ENCODE measurements at regions not wholly inside any gene's neighbourhood (a gene's known extent, or its start where the extent isn't known, plus 50 kb on each side); places are given as distances from the start of the nearest gene placed in this dataset.

DNA sequence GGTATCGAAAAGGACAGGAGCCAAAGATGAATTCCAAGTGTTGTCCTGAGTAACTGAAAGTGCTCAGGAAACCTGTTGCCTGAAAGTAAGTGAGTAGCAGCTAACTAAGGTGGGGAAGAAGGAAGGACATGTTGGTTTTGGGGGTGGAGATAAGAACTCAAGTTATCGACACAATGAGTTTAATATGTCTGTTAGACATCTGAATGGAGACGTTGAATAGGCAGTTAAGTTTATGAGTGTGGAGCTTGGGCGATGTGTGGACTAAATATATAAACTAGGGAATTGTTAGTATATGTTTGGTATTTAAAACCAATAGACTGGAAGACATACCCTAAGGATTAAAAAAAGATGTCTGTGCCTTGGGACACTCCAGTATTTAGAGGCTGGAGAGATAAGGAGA is 82.7 kb upstream of the ASIC2 start:
- H3K4me1 ChIP-seq (ENCODE audit: control insufficient read depth in 4 of 4, insufficient read depth in 4 of 4, low read length in 3 of 4): no peaks in the 10 kb centered on the region
- no peaks in the 10 kb centered on the region for H3K27me3 ChIP-seq (ENCODE audit: control insufficient read depth in 4 of 4, insufficient read depth in 4 of 4, low read length in 3 of 4)
- no peaks in the 10 kb centered on the region for H3K9me3 ChIP-seq (ENCODE audit: control insufficient read depth in 4 of 4, low read length in 3 of 4)
- no peaks in the 10 kb centered on the region for H3K36me3 ChIP-seq (ENCODE audit: control insufficient read depth in 4 of 4, insufficient read depth in 3 of 4, low read depth in 1 of 4, low read length in 3 of 4)
- DNase-seq (ENCODE audit: low spot score): no peak
- WGBS: 66% methylated on average over 4 of the region's 4 CpGs
- no peak overlapping the region for H3K4me3 ChIP-seq (ENCODE audit: low read depth in 1 of 3, low read length in 3 of 3)
- TF ChIP-seq FOXA1 (IDR thresholded peaks at IDR 0.05) (no peak), HNF4A (conservative IDR thresholded peaks at IDR 0.05) (no peak), NR2F2 (IDR thresholded peaks at IDR 0.05) (no peak), JUND (IDR thresholded peaks at IDR 0.05) (no peak), RXRA (IDR thresholded peaks at IDR 0.05) (no peak), RAD21 (IDR thresholded peaks at IDR 0.05) (no peak)
- TF ChIP-seq, protein P1, sequence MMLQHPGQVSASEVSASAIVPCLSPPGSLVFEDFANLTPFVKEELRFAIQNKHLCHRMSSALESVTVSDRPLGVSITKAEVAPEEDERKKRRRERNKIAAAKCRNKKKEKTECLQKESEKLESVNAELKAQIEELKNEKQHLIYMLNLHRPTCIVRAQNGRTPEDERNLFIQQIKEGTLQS (IDR thresholded peaks at IDR 0.05): no peak
- TF ChIP-seq, protein P2, sequence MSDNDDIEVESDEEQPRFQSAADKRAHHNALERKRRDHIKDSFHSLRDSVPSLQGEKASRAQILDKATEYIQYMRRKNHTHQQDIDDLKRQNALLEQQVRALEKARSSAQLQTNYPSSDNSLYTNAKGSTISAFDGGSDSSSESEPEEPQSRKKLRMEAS (IDR thresholded peaks at IDR 0.05): no peak
- TF ChIP-seq, protein P3, sequence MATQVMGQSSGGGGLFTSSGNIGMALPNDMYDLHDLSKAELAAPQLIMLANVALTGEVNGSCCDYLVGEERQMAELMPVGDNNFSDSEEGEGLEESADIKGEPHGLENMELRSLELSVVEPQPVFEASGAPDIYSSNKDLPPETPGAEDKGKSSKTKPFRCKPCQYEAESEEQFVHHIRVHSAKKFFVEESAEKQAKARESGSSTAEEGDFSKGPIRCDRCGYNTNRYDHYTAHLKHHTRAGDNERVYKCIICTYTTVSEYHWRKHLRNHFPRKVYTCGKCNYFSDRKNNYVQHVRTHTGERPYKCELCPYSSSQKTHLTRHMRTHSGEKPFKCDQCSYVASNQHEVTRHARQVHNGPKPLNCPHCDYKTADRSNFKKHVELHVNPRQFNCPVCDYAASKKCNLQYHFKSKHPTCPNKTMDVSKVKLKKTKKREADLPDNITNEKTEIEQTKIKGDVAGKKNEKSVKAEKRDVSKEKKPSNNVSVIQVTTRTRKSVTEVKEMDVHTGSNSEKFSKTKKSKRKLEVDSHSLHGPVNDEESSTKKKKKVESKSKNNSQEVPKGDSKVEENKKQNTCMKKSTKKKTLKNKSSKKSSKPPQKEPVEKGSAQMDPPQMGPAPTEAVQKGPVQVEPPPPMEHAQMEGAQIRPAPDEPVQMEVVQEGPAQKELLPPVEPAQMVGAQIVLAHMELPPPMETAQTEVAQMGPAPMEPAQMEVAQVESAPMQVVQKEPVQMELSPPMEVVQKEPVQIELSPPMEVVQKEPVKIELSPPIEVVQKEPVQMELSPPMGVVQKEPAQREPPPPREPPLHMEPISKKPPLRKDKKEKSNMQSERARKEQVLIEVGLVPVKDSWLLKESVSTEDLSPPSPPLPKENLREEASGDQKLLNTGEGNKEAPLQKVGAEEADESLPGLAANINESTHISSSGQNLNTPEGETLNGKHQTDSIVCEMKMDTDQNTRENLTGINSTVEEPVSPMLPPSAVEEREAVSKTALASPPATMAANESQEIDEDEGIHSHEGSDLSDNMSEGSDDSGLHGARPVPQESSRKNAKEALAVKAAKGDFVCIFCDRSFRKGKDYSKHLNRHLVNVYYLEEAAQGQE (IDR thresholded peaks at IDR 0.05): no peak
- H3K27ac ChIP-seq (ENCODE audit: low read depth in 1 of 2, low read length in 2 of 2): no peak overlapping the region
- no peak overlapping the region for H3K9ac ChIP-seq (ENCODE audit: low read depth in 1 of 2, low read length in 2 of 2)

DNA sequence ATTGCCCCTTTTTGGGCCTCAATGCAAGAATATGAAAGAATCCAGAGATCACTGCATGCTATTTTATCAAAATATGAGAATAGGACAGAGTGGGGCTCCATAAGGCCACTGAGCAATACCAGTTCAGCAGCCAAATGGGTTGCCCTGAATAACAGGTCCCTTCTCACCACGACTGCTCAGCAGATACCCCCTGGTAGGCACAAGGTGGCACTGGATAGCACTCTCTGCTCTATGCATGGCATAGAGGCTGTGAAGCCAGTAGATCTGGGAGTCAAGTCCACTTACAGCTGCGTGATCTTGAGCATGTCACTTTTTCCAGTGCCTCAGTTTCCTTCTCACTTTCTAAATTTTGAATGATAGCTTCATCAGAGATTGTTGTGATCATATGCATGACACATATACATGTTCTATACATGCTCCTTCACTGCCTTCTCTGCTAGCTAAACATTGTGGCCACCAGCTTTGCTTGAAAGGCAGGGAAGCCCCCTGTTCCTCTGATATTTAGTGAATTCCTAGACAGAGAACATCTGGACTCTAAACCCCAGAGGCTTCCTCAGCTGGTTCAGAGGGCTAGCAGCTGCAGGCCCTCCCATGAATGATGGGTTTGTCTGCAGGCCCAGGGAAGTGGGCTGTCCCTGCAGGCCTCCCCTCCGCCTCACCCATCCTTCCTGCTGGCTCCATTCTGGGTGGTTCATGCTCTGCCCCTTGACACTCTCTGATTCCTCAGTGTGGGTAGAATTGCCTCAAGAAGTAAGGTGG is 84.9 kb upstream of the ASIC2 start:
- Histone ChIP-seq H3K27ac (ENCODE audit: low read depth in 1 of 2, low read length in 2 of 2) (no peak overlapping the region), H3K9ac (ENCODE audit: low read depth in 1 of 2, low read length in 2 of 2) (no peak overlapping the region), H3K27me3 (ENCODE audit: control insufficient read depth in 4 of 4, insufficient read depth in 4 of 4, low read length in 3 of 4) (peaks cover 0 to 3% (median 0%) of the 10 kb centered on the region in 4 donors), H3K36me3 (ENCODE audit: control insufficient read depth in 4 of 4, insufficient read depth in 3 of 4, low read depth in 1 of 4, low read length in 3 of 4) (no peaks in the 10 kb centered on the region), H3K4me3 (ENCODE audit: low read depth in 1 of 3, low read length in 3 of 3) (no peak overlapping the region), H3K4me1 (ENCODE audit: control insufficient read depth in 4 of 4, insufficient read depth in 4 of 4, low read length in 3 of 4) (no peaks in the 10 kb centered on the region), H3K9me3 (ENCODE audit: control insufficient read depth in 4 of 4, low read length in 3 of 4) (no peaks in the 10 kb centered on the region)
- no peak for DNase-seq (ENCODE audit: low spot score)
- no peak for TF ChIP-seq NR2F2 (IDR thresholded peaks at IDR 0.05)
- no peak for TF ChIP-seq HNF4G (IDR thresholded peaks at IDR 0.05)
- no peak for TF ChIP-seq JUND (IDR thresholded peaks at IDR 0.05)
- no peak for TF ChIP-seq FOXA1 (IDR thresholded peaks at IDR 0.05)
- no peak for TF ChIP-seq TAF1 (conservative IDR thresholded peaks at IDR 0.05)
- TF ChIP-seq RAD21 (IDR thresholded peaks at IDR 0.05): no peak
- no peak for TF ChIP-seq RXRA (IDR thresholded peaks at IDR 0.05)
- TF ChIP-seq FOXA2 (IDR thresholded peaks at IDR 0.05): no peak
- no peak for TF ChIP-seq GABPA (IDR thresholded peaks at IDR 0.05 in 1 of 2, conservative IDR thresholded peaks at IDR 0.05 in 1 of 2)
- no peak for TF ChIP-seq SP1 (IDR thresholded peaks at IDR 0.05)
- TF ChIP-seq, protein P3 (IDR thresholded peaks at IDR 0.05): no peak
- TF ChIP-seq, protein P4, sequence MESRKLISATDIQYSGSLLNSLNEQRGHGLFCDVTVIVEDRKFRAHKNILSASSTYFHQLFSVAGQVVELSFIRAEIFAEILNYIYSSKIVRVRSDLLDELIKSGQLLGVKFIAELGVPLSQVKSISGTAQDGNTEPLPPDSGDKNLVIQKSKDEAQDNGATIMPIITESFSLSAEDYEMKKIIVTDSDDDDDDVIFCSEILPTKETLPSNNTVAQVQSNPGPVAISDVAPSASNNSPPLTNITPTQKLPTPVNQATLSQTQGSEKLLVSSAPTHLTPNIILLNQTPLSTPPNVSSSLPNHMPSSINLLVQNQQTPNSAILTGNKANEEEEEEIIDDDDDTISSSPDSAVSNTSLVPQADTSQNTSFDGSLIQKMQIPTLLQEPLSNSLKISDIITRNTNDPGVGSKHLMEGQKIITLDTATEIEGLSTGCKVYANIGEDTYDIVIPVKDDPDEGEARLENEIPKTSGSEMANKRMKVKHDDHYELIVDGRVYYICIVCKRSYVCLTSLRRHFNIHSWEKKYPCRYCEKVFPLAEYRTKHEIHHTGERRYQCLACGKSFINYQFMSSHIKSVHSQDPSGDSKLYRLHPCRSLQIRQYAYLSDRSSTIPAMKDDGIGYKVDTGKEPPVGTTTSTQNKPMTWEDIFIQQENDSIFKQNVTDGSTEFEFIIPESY (IDR thresholded peaks at IDR 0.05): no peak
- WGBS: 88% methylated on average over 3 of the region's 3 CpGs

Measured in liver (tissue), 7 donors.